ENCODE measurements at regions not wholly inside any gene's neighbourhood (a gene's known extent, or its start where the extent isn't known, plus 50 kb on each side); places are given as distances from the start of the nearest gene placed in this dataset.
"Not testable (repeated sequence)": the region's sequence is repeated elsewhere in the genome, so short reads cannot be mapped to it uniquely, and the experiment has no call there.

- no peaks in the 10 kb centered on the region for H3K27me3 ChIP-seq (replicated peaks; ENCODE audit: control insufficient read depth, insufficient read depth, low read length)
- DNase-seq (ENCODE audit: extremely low read depth, insufficient read length), result no peak
- no peaks in the 10 kb centered on the region for H3K36me3 ChIP-seq (ENCODE audit: control insufficient read depth, insufficient read depth, low read length)
- no peak for TF ChIP-seq CTCF (IDR thresholded peaks at IDR 0.05; ENCODE audit: insufficient read depth, low read length, poor library complexity, severe bottlenecking)
- no peak overlapping the region for H3K4me3 ChIP-seq (replicated peaks; ENCODE audit: low read depth, low read length)
These were observed 229.6 kb downstream of the MMUT start for GRCh38 chr6:49233483-49233882.

- no peak overlapping the region for H3K4me3 ChIP-seq (replicated peaks; ENCODE audit: low read depth, low read length)
- TF ChIP-seq CTCF (IDR thresholded peaks at IDR 0.05; ENCODE audit: insufficient read depth, low read length, poor library complexity, severe bottlenecking), result no peak
- no peaks in the 10 kb centered on the region for H3K27me3 ChIP-seq (replicated peaks; ENCODE audit: control insufficient read depth, insufficient read depth, low read length)
- H3K36me3 ChIP-seq (ENCODE audit: control insufficient read depth, insufficient read depth, low read length), result no peaks in the 10 kb centered on the region
- DNase-seq (ENCODE audit: extremely low read depth, insufficient read length), result no peak
These were observed 237.6 kb downstream of the MMUT start for GRCh38 chr6:49225471-49225870.

- H3K4me3 ChIP-seq (replicated peaks; ENCODE audit: low read depth, low read length), result no peak overlapping the region
- DNase-seq (ENCODE audit: extremely low read depth, insufficient read length), result no peak
- H3K36me3 ChIP-seq (ENCODE audit: control insufficient read depth, insufficient read depth, low read length), result no peaks in the 10 kb centered on the region
- no peak for TF ChIP-seq CTCF (IDR thresholded peaks at IDR 0.05; ENCODE audit: insufficient read depth, low read length, poor library complexity, severe bottlenecking)
- H3K27me3 ChIP-seq (replicated peaks; ENCODE audit: control insufficient read depth, insufficient read depth, low read length), result no peaks in the 10 kb centered on the region
These were observed 242.8 kb downstream of the MMUT start for GRCh38 chr6:49220293-49220692.

- no peaks in the 10 kb centered on the region for H3K27me3 ChIP-seq (replicated peaks; ENCODE audit: control insufficient read depth, insufficient read depth, low read length)
- DNase-seq (ENCODE audit: extremely low read depth, insufficient read length), result no peak
- H3K4me3 ChIP-seq (replicated peaks; ENCODE audit: low read depth, low read length), result no peak overlapping the region
- TF ChIP-seq CTCF (IDR thresholded peaks at IDR 0.05; ENCODE audit: insufficient read depth, low read length, poor library complexity, severe bottlenecking), result no peak
- no peaks in the 10 kb centered on the region for H3K36me3 ChIP-seq (ENCODE audit: control insufficient read depth, insufficient read depth, low read length)
These were observed 257.5 kb downstream of the MMUT start for GRCh38 chr6:49205526-49205925.

GRCh38 chr6:49202924-49203536 lies 260.0 kb downstream of the MMUT start:
- Histone ChIP-seq H3K27me3 (replicated peaks; ENCODE audit: control insufficient read depth, insufficient read depth, low read length) (no peaks in the 10 kb centered on the region), H3K4me3 (replicated peaks; ENCODE audit: low read depth, low read length) (no peak overlapping the region), H3K36me3 (ENCODE audit: control insufficient read depth, insufficient read depth, low read length) (no peaks in the 10 kb centered on the region)
- TF ChIP-seq CTCF (IDR thresholded peaks at IDR 0.05; ENCODE audit: insufficient read depth, low read length, poor library complexity, severe bottlenecking), result no peak
- no peak for DNase-seq (ENCODE audit: extremely low read depth, insufficient read length)

DNA sequence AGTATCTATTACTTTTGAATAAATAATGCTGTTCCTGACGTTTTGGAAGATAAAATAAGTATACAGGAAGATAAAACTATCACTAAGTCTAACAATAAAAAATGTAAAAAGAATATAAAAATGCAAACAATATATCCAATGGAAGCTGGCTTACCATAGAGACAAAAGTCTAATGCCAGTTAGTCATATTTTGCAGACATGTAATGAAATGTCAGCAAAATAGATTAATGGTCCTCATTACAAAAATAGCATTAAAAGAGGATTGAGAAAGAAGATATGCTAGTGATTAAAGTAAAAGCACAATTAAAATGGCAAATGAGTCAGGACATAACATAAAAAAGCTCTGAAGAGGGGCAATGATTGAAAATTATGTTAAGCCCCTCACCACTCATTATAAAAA lies 265.0 kb downstream of the MMUT start:
- Histone ChIP-seq H3K27me3 (replicated peaks; ENCODE audit: control insufficient read depth, insufficient read depth, low read length) (no peaks in the 10 kb centered on the region), H3K36me3 (ENCODE audit: control insufficient read depth, insufficient read depth, low read length) (no peaks in the 10 kb centered on the region), H3K4me3 (replicated peaks; ENCODE audit: low read depth, low read length) (no peak overlapping the region)
- DNase-seq (ENCODE audit: extremely low read depth, insufficient read length), result no peak
- TF ChIP-seq CTCF (IDR thresholded peaks at IDR 0.05; ENCODE audit: insufficient read depth, low read length, poor library complexity, severe bottlenecking), result no peak

- not testable (repeated sequence) for H3K36me3 ChIP-seq (ENCODE audit: control insufficient read depth, insufficient read depth, low read length); H3K27me3 ChIP-seq (replicated peaks; ENCODE audit: control insufficient read depth, insufficient read depth, low read length); DNase-seq (ENCODE audit: extremely low read depth, insufficient read length); H3K4me3 ChIP-seq (replicated peaks; ENCODE audit: low read depth, low read length)
These were observed 300.7 kb downstream of the MMUT start for GRCh38 chr6:49162379-49162778.
